A549 (cell line): ENCODE measurements at regions not wholly inside any gene's neighbourhood (a gene's known extent, or its start where the extent isn't known, plus 50 kb on each side); places are given as distances from the start of the nearest gene placed in this dataset.

Experiments
- ATAC-seq, 2 experiments: fragments of 200-7000 bp in 1 of 2; fragments of >200 bp in 1 of 2; cut with Nextera tagmentation in 1 of 2; cut with Tn5 transposase in 1 of 2; 3 replicates each; pipeline versions ENCODE4 v1.8.0 to v1.9.1; 2018 to 2020; ENCODE audit warnings: mild to moderate bottlenecking in 1 of 2, moderate library complexity in 1 of 2
- CTCF ChIA-PET: fragments of 300-600 bp; sonication (Branson Sonifier 250); formaldehyde crosslinking; extraction: SDS; loops from one replicate; lab custom pipeline; 2021; ENCODE audit warnings: antibody characterized with exemption, inconsistent platforms; lab: Yijun Ruan, JAX
- POLR2A ChIA-PET: fragments of 350-600 bp; formaldehyde crosslinking; extraction: SDS; loops from one replicate; lab custom pipeline; 2021; ENCODE audit warnings: antibody characterized with exemption, inconsistent platforms; lab: Yijun Ruan, JAX
- DNase-seq, 2 experiments: peaks; one replicate each; pipeline versions ENCODE4 v3.0.0 to v3.0.0-alpha.2; 2011 to 2016; ENCODE audit warnings: low read depth in 1 of 2, low spot score in 1 of 2
- FAIRE-seq: peaks from 2 replicates; lab custom pipeline; 2011; peaks lifted over from hg19 to GRCh38; lab: Jason Lieb, UNC
- H3K27ac ChIP-seq, 2 experiments: fragments of >200 bp; sonication (Bioruptor Twin); formaldehyde crosslinking; 3 replicates each; pipeline ENCODE4 v1.5.1; 2016 to 2017
- H3K4me1 ChIP-seq: fragments of >200 bp; sonication (Bioruptor Twin); formaldehyde crosslinking; 3 replicates; pipeline ENCODE4 v1.6.1; 2016
- H3K4me2 ChIP-seq: fragments of >200 bp; sonication (Bioruptor Twin); formaldehyde crosslinking; 3 replicates; pipeline ENCODE4 v1.6.1; 2016
- H3K4me3 ChIP-seq: fragments of >200 bp; sonication (Bioruptor Twin); formaldehyde crosslinking; 3 replicates; pipeline ENCODE4 v1.5.1; 2016
- H3K9me3 ChIP-seq: fragments of >200 bp; sonication (Bioruptor Twin); formaldehyde crosslinking; 3 replicates; pipeline ENCODE4 v1.6.1; 2016
- CBX2 ChIP-seq: fragments of 200-600 bp; sonication (generic); IDR thresholded peaks from 2 replicates; pipeline ENCODE4 v1.6.1; 2016; ENCODE audit warnings: low read depth, mild to moderate bottlenecking, borderline replicate concordance
- CEBPB ChIP-seq, 2 experiments: fragments of >200 bp in 1 of 2; sonication (Bioruptor Twin) in 1 of 2; formaldehyde crosslinking in 1 of 2; IDR thresholded peaks; 2 replicates each; pipeline ENCODE4 v1.6.1; 2012 to 2016
- CHD2 ChIP-seq: fragments of 150-350 bp; IDR thresholded peaks from 2 replicates; pipeline ENCODE4 v1.6.1; 2014; ENCODE audit warnings: low read length; ENCODE audit not compliant: partially characterized antibody
- CHD4 ChIP-seq: fragments of 200-600 bp; sonication (generic); IDR thresholded peaks from 2 replicates; pipeline ENCODE4 v1.6.1; 2016; ENCODE audit warnings: antibody characterized with exemption, mild to moderate bottlenecking, borderline replicate concordance
- EHF ChIP-seq: fragments of 250-450 bp; sonication (Bioruptor Pico); IDR thresholded peaks from 2 replicates; pipeline ENCODE4 v1.5.0; 2020; ENCODE audit warnings: mild to moderate bottlenecking
- EHMT2 ChIP-seq: fragments of 200-600 bp; sonication (generic); IDR thresholded peaks from 2 replicates; pipeline ENCODE4 v1.6.1; 2016; ENCODE audit warnings: antibody characterized with exemption, low read depth, mild to moderate bottlenecking, moderate library complexity
- FOSB ChIP-seq: fragments of 250-450 bp; sonication (Bioruptor Pico); IDR thresholded peaks from 2 replicates; pipeline ENCODE4 v1.5.0; 2020; ENCODE audit warnings: mild to moderate bottlenecking, moderate library complexity
- MAZ ChIP-seq: fragments of 150-350 bp; IDR thresholded peaks from 2 replicates; pipeline ENCODE4 v1.6.1; 2014; ENCODE audit warnings: antibody characterized with exemption, low read depth, low read length, borderline replicate concordance
- ZFP36 ChIP-seq: fragments of 450-650 bp; IDR thresholded peaks from 2 replicates; pipeline ENCODE4 v1.6.1; 2014; ENCODE audit warnings: borderline replicate concordance; ENCODE audit not compliant: partially characterized antibody
- WGBS: methylation state at CpG from one replicate; pipeline ENCODE4 v1.1.6; 2017; ENCODE audit errors: missing lambda C conversion rate; 5-methylcytosine and 5-hydroxymethylcytosine counted together
- TF ChIP-seq, protein P1 (sequence below): IDR thresholded peaks from 2 replicates; pipeline ENCODE4 v1.6.1; 2012; ENCODE audit warnings: low read depth, borderline replicate concordance
- TF ChIP-seq, protein P2 (sequence below): fragments of >200 bp; sonication (Bioruptor Twin); formaldehyde crosslinking; IDR thresholded peaks from 3 replicates; pipeline ENCODE4 v1.5.1; 2016
- TF ChIP-seq, protein P3 (sequence below): fragments of 150-350 bp; IDR thresholded peaks from 2 replicates; pipeline ENCODE4 v1.6.1; 2014; ENCODE audit warnings: low read depth, mild to moderate bottlenecking, low read length
- TF ChIP-seq, protein P4 (sequence below): fragments of 200-600 bp; sonication (generic); IDR thresholded peaks from 2 replicates; pipeline ENCODE4 v1.6.1; 2016; ENCODE audit warnings: antibody characterized with exemption, mild to moderate bottlenecking, moderate library complexity
- TF ChIP-seq, protein P5 (sequence below): IDR thresholded peaks from 2 replicates; pipeline ENCODE4 v1.6.1; 2012

DNA sequence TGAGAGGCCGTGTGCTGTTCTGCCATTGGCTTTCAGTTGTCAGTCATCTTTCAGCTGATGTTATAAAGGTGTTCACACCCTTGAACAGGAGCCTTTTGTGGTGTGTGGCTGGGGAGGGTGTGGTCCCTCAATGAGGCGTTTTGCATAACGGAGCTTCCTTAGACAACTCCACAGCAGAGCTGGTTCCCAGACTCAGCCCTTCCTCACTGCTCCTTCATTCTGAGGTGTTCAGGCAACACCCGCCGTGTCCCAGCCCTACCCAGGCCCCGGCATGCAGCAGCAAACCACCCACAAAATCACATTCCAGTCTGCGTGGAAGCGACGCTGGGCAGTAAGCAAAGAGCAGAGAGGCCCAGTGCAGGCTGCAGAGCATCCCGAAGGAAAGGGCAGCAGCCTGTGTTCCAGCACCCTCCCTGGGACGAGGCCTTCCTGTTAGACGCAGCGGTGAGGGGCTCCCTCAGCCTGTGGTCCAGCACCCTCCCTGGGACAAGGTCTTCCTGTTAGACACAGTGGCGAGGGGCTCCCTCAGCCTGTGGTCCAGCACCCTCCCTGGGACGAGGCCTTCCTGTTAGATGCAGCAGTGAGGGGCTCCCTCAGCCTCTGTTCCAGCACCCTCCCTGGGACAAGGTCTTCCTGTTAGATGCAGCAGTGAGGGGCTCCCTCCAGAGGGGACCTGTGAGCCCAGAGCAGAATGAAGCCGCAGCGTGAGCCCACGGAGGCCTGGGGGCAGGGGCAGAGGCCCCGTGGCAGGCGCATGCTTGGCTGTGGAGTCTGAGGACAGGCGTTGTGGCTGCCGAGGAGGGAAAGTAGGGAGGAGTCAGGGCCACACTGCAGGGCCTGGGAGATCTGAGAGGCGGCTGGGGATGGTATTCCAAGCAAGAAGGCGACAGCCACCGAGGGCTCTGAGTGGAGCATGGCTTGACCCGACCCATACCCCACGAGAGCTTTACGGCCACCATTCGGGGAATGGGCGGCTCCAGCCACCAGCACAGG lies 201.8 kb upstream of the HDAC4 start:
- no peak for DNase-seq
- ChIA-PET POLR2A (no interaction called here), CTCF (no interaction called here)
- WGBS, result 65% methylated on average over 25 of the region's 30 CpGs
- no peak for FAIRE-seq
- Histone ChIP-seq H3K4me1 (no peaks in the 10 kb centered on the region), H3K9me3 (peaks cover 4% of the 10 kb centered on the region; the same call in 1 of the 3 replicates), H3K4me2 (no peak overlapping the region), H3K4me3 (no peak overlapping the region)
- TF ChIP-seq ZFP36, result no peak
- no peak for TF ChIP-seq CHD2
- TF ChIP-seq, protein P1, sequence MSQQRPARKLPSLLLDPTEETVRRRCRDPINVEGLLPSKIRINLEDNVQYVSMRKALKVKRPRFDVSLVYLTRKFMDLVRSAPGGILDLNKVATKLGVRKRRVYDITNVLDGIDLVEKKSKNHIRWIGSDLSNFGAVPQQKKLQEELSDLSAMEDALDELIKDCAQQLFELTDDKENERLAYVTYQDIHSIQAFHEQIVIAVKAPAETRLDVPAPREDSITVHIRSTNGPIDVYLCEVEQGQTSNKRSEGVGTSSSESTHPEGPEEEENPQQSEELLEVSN, result no peak
- no peak for TF ChIP-seq EHF (CRISPR knock-in tag)
- TF ChIP-seq, protein P2, sequence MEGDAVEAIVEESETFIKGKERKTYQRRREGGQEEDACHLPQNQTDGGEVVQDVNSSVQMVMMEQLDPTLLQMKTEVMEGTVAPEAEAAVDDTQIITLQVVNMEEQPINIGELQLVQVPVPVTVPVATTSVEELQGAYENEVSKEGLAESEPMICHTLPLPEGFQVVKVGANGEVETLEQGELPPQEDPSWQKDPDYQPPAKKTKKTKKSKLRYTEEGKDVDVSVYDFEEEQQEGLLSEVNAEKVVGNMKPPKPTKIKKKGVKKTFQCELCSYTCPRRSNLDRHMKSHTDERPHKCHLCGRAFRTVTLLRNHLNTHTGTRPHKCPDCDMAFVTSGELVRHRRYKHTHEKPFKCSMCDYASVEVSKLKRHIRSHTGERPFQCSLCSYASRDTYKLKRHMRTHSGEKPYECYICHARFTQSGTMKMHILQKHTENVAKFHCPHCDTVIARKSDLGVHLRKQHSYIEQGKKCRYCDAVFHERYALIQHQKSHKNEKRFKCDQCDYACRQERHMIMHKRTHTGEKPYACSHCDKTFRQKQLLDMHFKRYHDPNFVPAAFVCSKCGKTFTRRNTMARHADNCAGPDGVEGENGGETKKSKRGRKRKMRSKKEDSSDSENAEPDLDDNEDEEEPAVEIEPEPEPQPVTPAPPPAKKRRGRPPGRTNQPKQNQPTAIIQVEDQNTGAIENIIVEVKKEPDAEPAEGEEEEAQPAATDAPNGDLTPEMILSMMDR, result no peak
- TF ChIP-seq CBX2, result no peak
- TF ChIP-seq, protein P3, sequence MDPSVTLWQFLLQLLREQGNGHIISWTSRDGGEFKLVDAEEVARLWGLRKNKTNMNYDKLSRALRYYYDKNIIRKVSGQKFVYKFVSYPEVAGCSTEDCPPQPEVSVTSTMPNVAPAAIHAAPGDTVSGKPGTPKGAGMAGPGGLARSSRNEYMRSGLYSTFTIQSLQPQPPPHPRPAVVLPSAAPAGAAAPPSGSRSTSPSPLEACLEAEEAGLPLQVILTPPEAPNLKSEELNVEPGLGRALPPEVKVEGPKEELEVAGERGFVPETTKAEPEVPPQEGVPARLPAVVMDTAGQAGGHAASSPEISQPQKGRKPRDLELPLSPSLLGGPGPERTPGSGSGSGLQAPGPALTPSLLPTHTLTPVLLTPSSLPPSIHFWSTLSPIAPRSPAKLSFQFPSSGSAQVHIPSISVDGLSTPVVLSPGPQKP, result no peak
- TF ChIP-seq CHD4, result no peak
- TF ChIP-seq, protein P4, sequence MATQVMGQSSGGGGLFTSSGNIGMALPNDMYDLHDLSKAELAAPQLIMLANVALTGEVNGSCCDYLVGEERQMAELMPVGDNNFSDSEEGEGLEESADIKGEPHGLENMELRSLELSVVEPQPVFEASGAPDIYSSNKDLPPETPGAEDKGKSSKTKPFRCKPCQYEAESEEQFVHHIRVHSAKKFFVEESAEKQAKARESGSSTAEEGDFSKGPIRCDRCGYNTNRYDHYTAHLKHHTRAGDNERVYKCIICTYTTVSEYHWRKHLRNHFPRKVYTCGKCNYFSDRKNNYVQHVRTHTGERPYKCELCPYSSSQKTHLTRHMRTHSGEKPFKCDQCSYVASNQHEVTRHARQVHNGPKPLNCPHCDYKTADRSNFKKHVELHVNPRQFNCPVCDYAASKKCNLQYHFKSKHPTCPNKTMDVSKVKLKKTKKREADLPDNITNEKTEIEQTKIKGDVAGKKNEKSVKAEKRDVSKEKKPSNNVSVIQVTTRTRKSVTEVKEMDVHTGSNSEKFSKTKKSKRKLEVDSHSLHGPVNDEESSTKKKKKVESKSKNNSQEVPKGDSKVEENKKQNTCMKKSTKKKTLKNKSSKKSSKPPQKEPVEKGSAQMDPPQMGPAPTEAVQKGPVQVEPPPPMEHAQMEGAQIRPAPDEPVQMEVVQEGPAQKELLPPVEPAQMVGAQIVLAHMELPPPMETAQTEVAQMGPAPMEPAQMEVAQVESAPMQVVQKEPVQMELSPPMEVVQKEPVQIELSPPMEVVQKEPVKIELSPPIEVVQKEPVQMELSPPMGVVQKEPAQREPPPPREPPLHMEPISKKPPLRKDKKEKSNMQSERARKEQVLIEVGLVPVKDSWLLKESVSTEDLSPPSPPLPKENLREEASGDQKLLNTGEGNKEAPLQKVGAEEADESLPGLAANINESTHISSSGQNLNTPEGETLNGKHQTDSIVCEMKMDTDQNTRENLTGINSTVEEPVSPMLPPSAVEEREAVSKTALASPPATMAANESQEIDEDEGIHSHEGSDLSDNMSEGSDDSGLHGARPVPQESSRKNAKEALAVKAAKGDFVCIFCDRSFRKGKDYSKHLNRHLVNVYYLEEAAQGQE, result no peak
- TF ChIP-seq, all 56 proteins: peak for 0
- no peak; a peak in 1 of 6 replicates for ATAC-seq
- no peak overlapping the region for H3K27ac ChIP-seq

DNA sequence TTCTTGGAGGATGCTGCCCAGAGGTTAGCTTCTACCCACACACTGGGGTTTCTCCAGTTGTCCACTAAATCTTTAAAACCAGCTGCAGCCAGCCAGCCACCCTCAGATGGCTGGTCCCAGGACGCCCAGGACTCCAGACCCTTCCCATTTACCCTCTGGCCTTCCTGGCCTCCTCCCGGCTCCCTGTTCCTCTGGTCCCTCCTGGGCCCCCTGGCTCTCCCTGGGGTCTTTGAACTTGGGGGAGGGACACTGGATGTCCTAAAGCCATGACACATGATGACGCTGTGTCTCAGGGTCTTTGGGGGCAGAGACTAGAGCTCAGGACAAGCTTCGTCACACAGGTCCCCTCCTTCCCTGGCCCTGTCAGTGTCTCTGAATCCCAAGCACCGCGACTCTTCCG lies 201.1 kb upstream of the HDAC4 start:
- Histone ChIP-seq H3K9me3 (peaks cover 4% of the 10 kb centered on the region; the same call in 1 of the 3 replicates), H3K4me2 (no peak overlapping the region), H3K4me1 (no peaks in the 10 kb centered on the region), H3K27ac (no peak overlapping the region), H3K4me3 (no peak overlapping the region)
- ChIA-PET POLR2A (no interaction called here), CTCF (no interaction called here)
- ATAC-seq, result no peak
- no peak for FAIRE-seq
- 80% methylated on average over 7 of the region's 7 CpGs for WGBS
- DNase-seq, result no peak
- TF ChIP-seq EHF (CRISPR knock-in tag), result no peak
- TF ChIP-seq MAZ, result no peak
- TF ChIP-seq, protein P4, result no peak
- TF ChIP-seq, protein P5, sequence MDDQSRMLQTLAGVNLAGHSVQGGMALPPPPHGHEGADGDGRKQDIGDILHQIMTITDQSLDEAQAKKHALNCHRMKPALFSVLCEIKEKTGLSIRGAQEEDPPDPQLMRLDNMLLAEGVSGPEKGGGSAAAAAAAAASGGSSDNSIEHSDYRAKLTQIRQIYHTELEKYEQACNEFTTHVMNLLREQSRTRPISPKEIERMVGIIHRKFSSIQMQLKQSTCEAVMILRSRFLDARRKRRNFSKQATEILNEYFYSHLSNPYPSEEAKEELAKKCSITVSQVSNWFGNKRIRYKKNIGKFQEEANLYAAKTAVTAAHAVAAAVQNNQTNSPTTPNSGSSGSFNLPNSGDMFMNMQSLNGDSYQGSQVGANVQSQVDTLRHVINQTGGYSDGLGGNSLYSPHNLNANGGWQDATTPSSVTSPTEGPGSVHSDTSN, result no peak
- TF ChIP-seq EHMT2, result no peak
- TF ChIP-seq CEBPB (IDR thresholded peaks at IDR 0.05), result no peak
- no peak for TF ChIP-seq CHD4
- TF ChIP-seq, protein P3, result no peak
- TF ChIP-seq FOSB (CRISPR knock-in tag), result no peak
